Stimulated activated CD4-positive, alpha-beta T cell treated with anti-CD3 and anti-CD28 coated beads, Interleukin-2, amount 100 ng/mL, for 4 hours (primary cell): ENCODE measurements at regions not wholly inside any gene's neighbourhood (a gene's known extent, or its start where the extent isn't known, plus 50 kb on each side); places are given as distances from the start of the nearest gene placed in this dataset.
"Not testable (repeated sequence)": the region's sequence is repeated elsewhere in the genome, so short reads cannot be mapped to it uniquely, and the experiment has no call there.

ENCODE experiments used
- DNase-seq: peaks from one replicate; pipeline ENCODE4 v3.0.0-alpha.2; 2020; ENCODE audit warnings: low read depth

- DNase-seq, result no peak
Measured at GRCh38 chr14:81751198-81751597, 217.5 kb upstream of the SEL1L start.

GRCh38 chr14:81759541-81759940, 225.9 kb upstream of the SEL1L start:
- DNase-seq, result no peak

DNA sequence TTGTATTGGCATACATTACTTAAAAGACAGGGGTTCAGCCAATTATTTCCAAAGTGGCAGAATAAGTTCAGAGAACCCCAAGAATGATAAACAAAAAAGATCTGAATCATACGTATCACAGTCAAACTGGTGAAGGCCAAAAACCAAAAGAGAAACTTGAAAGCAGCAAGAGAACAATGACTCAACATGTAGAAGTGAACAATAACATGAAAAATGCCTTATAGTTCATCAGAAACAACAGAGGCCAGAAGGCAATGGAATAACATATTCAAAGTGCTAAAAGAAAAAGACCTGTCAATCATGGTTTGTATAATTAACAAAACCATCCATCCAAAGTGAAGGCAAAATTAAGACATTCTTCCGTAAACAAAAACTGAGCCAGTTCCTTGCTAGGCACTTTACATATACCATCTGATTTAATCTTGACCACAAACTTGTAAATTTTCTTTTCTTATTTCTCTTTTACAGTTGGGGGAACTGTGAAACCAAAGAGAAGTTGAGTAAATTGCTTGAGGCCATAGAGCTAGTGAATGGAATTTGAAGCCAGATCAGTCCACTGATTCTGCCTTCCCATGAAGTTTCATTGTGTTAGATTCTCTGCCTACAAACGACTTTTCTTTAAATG, 232.1 kb upstream of the SEL1L start:
- no peak for DNase-seq

- no peak for DNase-seq
Measured at GRCh38 chr14:81766321-81766915, 232.8 kb upstream of the SEL1L start.

DNA sequence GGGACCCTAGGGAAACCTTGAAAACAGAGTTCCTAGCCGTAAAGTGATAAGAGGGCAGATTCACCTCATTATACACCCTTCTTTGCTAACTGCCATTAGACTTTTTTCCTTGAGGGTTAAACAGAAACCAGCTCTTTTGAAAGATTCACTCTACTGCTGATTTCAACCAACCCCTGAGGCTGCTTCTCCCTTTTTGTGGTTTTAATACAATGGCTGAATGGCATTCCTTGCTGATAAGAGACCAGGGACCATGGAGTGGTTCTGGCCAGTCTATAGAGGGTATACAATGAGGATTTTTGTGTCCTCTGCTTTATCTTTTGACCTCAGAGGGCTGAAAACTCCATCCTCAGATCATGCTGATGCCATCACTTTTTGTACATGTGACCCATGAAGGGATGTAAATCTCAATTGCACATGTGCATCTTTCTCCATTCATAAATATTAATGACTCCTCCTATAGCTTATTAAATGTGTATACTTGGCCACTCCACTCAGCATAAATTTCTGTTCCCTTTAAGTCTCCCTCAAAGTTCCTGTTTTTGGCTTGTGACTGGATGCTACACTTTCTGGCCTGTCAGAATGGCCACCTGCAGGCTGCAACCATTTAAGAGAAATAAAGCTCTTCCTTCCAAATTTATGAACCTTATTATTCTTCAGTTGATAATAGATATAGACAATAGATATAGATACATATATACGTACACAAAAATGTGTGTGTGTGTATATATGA, 233.8 kb upstream of the SEL1L start:
- DNase-seq, result no peak

GRCh38 chr14:81771651-81772275, 238.1 kb upstream of the SEL1L start:
- DNase-seq, result no peak

GRCh38 chr14:81772381-81772780, 238.7 kb upstream of the SEL1L start:
- DNase-seq, result no peak

GRCh38 chr14:81776531-81776930, 242.9 kb upstream of the SEL1L start:
- no peak for DNase-seq

- DNase-seq, result not testable (repeated sequence)
Measured at GRCh38 chr14:81781798-81782197, 248.1 kb upstream of the SEL1L start.

- no peak for DNase-seq
Measured at GRCh38 chr14:81784084-81784483, 250.4 kb upstream of the SEL1L start.

GRCh38 chr14:81797315-81797714, 263.7 kb upstream of the SEL1L start:
- DNase-seq, result no peak

GRCh38 chr14:81801921-81802320, 268.3 kb upstream of the SEL1L start:
- DNase-seq, result no peak

- DNase-seq, result no peak
Measured at GRCh38 chr14:81802341-81802740, 268.7 kb upstream of the SEL1L start.

DNA sequence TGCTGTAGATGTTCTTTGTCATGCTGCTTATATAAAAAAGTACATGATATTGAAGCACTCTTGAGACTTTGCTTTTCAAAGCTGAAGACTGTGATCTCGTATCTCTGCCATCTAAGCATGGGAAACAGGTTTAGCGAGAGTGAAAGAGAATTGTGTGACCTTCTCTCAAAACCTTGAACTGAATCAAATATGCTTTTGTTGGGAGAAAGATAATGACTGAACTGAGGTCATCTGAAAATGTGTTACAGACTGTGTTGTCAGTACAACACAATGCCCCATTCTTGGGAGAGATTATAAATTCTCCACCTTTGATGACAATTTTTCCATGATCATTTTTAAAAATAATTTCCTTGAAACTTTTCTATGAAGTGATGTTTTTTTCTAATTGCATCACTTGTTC, 272.1 kb upstream of the SEL1L start:
- DNase-seq, result no peak

DNA sequence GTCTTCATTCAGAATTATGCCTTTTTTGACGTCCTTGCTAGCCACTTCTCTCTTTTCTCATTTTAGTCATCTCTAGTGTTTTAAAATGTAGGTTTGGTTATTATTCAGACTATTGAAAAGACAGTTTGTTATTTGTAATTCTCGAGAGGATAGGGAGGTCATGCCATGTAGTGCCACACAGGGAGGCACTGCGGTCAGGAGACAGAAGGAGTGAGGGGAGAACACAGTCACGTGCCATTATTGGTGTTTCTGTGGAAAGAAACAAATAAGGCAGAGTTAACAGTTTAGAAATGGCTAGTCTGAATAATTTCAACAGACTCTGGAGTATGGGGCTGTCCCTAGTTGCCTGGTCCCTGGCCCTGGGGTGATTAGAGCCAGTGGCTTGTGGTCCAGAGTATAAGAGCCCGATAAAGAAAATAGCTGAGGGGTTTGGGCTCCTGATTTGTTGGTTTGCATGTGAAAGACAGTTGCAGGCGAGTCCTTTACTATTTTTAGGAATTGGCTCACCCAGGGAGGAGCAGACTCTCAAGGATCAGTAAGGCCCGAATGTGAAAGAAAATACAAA, 278.1 kb upstream of the SEL1L start:
- no peak for DNase-seq

DNA sequence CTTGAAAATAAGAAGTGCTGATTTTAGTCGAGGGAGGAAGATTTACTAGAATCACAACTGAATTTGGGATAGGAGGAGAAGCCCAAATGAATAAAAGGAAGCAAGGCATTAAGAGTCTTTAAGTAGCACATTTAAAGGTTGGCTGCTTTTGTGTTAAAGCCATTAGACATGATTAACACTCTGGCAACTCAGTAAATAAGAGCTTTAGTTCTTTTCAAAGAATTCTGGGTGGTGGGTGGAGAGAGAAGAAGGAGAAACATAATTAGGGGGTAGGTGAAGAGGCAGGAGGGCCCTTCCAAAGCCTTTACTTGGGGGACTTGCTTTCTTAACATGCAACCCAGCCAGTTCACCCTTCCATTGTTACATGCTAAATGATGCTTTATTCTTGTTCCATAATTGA, 284.6 kb upstream of the SEL1L start:
- no peak for DNase-seq

DNA sequence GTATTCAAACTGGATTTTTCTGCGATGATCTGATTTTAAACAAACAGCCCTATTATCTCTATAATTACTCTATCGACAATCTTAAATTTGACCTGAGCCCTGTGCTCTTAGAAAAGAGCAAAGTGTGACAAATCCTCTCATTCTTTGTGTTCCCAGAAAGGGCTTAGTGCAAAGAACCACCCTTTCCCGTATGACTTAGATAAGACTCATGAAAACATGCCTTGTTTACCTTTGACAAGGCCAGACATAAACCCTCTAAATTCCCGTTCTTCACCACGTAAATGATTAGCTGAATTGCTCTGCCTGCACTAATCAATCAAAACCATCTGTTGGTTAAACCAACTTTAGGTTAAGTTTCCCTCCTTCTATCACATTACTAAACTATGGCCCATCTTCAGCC, 285.7 kb upstream of the SEL1L start:
- DNase-seq, result no peak

- DNase-seq, result no peak
Measured at GRCh38 chr14:81819910-81820309, 286.3 kb upstream of the SEL1L start.

DNA sequence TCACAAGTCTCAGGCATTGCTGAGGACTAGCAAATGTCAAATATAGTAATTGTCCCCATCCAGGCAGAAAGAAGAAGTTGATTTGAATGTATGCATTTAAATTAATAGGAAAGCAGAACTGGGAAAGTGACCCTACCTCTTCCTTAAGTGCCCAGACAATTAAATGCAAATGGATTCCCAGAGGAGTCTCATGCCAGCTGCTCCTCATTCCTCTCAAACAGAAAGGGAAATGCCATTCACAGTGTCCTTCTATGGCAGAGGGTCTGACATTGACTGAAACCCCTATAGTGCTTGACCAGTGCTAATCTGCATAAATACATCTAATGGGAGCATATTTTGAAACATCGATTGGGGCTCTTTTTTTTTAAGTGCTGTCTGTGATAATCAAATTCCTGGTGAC, 292.4 kb upstream of the SEL1L start:
- no peak for DNase-seq

DNA sequence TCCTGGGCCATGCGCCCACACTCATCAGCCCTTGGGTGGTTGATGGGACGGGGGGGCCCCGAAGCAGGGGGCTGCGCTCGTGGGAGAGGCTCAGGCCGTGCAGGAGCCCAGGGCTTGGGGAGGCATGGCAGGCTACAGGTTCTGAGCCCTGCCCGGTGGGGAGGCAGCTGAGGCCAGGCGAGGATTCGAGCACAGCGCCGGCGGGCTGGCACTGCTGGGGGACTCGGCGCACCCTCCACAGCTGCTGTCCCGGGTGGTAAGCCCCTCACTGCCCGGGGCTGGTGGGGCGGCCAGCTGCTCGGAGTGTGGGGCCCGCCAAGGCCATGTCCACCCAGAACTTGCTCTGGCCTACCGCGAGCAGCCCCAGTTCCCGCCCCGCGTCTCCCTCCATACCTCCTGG, 295.8 kb upstream of the SEL1L start:
- DNase-seq, result no peak

- no peak for DNase-seq
Measured at GRCh38 chr14:81831128-81831820, 297.6 kb upstream of the SEL1L start.

DNA sequence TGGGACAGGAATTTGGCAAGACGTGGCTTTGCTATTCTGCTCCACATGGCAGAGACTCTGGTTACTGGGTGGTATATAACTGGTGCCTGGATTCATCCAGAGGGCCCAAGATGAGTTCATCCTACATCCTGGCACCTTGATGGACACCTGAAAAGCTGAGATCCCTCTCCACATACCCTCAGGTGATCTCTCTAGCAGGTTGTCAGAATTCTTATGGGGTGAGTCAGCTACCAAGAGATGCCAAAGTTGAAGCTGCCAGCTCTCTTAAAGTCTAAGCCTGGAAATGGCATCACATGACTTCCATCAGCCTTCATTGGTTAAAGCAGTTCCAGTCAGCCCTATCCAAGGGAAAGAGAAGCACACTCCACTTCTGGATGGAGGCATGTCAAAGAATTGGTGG, 300.7 kb upstream of the SEL1L start:
- no peak for DNase-seq
